Stimulated activated CD4-positive, alpha-beta T cell treated with anti-CD3 and anti-CD28 coated beads, Interleukin-12 subunit alpha, Interleukin-12 subunit beta, amount 100 ng/mL, for 48 hours (primary cell): ENCODE measurements at regions not wholly inside any gene's neighbourhood (a gene's known extent, or its start where the extent isn't known, plus 50 kb on each side); places are given as distances from the start of the nearest gene placed in this dataset.

Experiments
- DNase-seq, 3 donors: peaks; one replicate each; pipeline ENCODE4 v3.0.0-alpha.2; 2020; ENCODE audit warnings: low read depth in 2 of 3, low spot score in 1 of 3

- no peak for DNase-seq
These were observed 178.3 kb upstream of the TWIST2 start for GRCh38 chr2:238669581-238670080.

DNA sequence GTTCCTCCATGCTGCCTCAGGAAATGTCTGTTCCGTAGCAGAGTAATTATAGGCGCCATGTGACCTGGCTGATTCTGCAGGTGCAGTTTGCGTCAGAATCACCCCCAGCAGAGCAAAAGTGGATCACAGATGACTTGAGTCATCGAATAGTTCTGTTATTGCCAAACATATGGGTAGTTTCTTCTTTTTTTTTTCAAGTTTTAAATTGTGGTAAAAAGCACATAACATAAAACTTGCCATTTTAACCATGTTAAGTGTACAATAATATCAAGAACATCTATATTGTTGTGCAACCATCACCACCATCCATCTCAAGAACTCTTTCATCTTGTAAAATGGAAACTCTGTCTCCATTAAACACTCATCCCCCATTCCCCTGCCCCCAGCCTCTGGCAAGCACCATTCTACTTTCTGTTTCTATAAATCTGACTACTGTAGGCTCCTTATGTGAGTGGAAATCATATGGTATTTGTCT is 177.7 kb upstream of the TWIST2 start:
- DNase-seq: peak in 1 of 3 donors; percentile 11

DNA sequence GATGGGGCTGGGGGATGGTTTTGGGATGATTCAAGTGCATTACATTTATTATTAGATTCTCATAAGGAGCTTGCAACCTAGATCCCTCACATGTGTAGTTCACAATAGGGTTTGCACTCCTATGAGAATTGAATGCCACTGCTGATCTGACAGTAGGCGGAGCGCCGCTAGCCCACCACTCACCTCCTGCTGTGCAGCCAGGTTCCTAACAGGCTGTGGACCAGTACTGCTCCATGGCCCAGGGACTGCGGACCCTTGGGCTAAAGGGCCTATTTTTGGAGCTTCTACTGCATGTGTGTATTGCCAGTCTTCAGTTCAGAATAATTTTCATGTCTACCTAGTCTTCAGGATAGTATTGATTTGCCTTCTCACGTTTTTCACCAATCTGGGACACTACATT is 165.3 kb upstream of the TWIST2 start:
- no peak for DNase-seq

- peak in 1 of 3 donors; percentile 8 for DNase-seq
These were observed 163.2 kb upstream of the TWIST2 start for GRCh38 chr2:238684362-238685326.

DNA sequence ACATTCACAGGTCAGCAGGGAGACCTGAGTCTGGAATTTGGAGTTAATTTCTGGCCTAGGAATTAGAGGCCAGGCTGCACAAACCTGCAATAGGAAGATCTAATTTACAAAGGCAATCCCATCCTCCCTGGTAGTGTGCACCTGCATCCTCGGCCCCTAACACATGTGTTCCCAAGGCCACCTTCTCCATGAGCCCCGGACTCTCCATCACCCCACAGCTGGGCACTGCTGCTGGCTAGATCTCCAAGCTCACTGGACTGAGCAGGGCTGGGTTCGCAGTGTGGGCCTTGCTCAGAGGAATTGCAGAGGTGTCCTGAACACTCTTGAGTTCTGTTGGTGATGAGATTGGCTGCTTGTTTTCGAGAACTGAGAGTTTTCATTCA is 162.6 kb upstream of the TWIST2 start:
- DNase-seq: no peak

- DNase-seq: no peak
These were observed 162.2 kb upstream of the TWIST2 start for GRCh38 chr2:238685713-238686112.

- no peak for DNase-seq
These were observed 161.7 kb upstream of the TWIST2 start for GRCh38 chr2:238686223-238686622.

DNA sequence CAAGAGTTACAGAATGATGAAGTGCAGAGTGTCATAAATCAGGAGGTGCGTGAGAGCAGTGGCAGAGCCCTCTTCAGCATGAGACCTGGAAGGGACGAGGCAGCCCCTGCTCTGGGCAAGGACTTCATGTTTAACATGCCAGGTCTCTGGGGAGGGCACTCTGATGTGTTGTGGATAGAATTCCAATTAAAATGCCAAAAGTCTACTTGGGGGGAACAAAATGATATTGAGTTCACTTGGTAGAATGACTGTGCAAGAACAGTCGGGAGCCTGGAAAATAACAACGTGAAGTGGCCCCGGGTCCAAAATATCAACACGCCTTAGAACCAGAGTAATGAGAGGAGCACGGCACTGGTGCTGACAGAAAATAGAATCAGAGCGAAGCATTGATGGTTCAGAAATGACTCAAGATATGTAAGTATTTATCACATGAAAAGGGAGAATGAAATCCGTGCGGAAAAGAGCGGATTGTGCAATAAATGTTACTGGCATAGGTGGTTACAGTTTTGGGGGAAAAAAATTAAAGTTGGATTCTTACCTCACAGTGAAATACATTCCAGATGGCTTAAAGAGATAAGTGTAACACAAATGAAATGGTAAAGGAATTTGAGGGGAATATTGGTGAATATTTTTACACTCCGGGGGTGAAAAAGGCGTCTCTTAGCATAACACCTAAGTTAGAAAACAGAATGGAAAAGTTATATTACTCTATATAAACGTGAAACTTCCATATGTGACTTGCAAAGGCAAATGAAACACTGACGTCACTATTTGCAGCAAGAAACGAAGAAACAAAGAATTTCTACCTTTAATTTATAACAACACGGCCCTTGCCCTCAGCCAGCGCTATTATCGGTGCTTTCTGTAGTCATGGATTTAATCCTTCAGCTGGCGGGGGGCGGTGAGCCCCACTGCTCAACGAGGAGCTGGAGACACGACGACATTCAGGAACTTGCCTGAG is 159.4 kb upstream of the TWIST2 start:
- no peak for DNase-seq

DNA sequence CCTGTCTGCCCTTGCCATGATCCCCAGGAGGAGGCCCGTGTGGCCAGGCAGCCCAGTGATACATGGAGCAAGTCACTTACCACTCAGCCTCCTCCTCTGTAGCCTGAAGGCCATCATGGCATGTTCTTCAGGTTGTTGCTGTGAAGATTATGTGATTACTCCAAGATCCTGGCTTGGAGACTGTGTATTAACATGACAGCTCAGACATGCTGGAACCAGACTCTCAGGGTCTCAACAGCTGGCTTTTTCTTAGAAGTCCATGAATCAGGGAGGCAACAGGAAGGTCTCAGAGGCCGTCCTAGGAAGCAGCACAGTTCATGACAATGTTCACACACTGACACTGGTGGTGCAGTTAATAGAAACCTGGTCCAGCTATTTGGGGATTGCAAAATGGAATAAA is 158.6 kb upstream of the TWIST2 start:
- DNase-seq: no peak

GRCh38 chr2:238689871-238690389 is 158.0 kb upstream of the TWIST2 start:
- DNase-seq: no peak

DNA sequence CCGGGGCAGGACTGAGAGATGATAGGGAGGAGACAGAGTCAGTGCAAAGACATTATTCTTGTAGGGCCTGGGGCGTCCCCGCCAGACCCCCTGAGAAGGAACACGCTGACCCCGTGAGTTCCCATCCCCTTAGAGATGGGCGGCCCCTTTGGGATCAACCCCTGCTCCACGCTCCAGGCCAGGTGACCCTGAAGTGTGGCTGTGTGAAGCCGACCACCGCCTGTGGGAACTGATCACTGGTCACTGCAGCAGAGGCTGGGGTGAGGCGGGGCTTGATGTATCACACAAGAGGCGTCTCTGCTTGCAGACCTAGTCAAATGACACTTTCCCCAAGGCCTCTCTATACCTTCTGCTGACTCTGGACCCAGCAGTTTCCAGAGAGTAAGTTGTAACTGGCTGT is 157.4 kb upstream of the TWIST2 start:
- no peak for DNase-seq

- no peak for DNase-seq
These were observed 156.0 kb upstream of the TWIST2 start for GRCh38 chr2:238691596-238692491.

DNA sequence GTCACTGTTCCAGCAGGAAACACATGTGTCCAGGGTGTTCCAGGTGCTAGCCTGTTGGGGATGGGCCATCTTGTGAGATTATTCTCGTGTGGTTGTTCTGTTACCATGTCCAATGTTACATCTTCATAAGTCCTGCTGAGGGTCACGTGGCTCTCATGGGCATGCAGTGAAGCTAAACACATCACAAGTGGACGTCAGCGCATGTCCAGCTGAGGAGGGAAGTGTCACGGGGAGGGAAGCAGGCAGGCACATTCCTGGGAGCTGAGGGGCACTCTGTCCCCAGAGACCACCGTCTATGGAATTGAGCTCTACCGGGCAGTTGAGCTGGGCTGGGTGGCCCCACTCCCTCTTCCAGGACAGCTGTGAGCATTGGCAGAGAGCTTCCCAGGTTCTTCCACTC is 155.3 kb upstream of the TWIST2 start:
- DNase-seq: no peak

- no peak for DNase-seq
These were observed 154.4 kb upstream of the TWIST2 start for GRCh38 chr2:238693337-238694093.

GRCh38 chr2:238694136-238694755 is 153.6 kb upstream of the TWIST2 start:
- DNase-seq: no peak

- DNase-seq: no peak
These were observed 153.0 kb upstream of the TWIST2 start for GRCh38 chr2:238694922-238695321.

- DNase-seq: no peak
These were observed 152.3 kb upstream of the TWIST2 start for GRCh38 chr2:238695538-238695937.

GRCh38 chr2:238696331-238696730 is 151.6 kb upstream of the TWIST2 start:
- DNase-seq: no peak

DNA sequence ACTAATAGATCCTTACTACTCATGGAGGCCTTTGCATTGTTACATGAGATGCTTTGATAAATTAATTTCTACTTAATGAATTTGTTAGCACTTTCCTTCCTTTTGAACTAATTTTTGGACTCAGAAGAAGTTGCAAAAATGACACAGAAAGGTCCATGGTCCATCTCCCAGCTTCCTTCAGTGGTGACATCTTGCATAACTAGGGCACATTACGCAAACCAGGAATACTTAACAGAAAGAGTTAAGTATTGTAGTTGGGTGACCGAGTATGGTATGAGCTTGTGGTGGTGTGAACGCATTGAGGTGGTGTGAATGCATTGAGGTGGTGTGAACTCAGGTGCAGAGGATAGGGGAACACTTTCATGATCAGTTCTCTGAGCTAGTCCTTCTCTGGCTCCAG is 151.1 kb upstream of the TWIST2 start:
- no peak for DNase-seq
